GM21717 (cell line): ENCODE measurements at regions not wholly inside any gene's neighbourhood (a gene's known extent, or its start where the extent isn't known, plus 50 kb on each side); places are given as distances from the start of the nearest gene placed in this dataset.
"Not testable (repeated sequence)": the region's sequence is repeated elsewhere in the genome, so short reads cannot be mapped to it uniquely, and the experiment has no call there.

Experiments used
- ATAC-seq: cut with Tn5 transposase; IDR thresholded peaks from one replicate; pipeline ENCODE4 v1.9.1; 2021; ENCODE audit warnings: mild to moderate bottlenecking, moderate library complexity; ENCODE audit not compliant: unreplicated experiment

GRCh38 chr6:21708320-21708580, 114.7 kb downstream of the SOX4 start:
- no peak for ATAC-seq

- ATAC-seq = no peak
Measured at GRCh38 chr6:21710216-21710615, 116.7 kb downstream of the SOX4 start.

DNA sequence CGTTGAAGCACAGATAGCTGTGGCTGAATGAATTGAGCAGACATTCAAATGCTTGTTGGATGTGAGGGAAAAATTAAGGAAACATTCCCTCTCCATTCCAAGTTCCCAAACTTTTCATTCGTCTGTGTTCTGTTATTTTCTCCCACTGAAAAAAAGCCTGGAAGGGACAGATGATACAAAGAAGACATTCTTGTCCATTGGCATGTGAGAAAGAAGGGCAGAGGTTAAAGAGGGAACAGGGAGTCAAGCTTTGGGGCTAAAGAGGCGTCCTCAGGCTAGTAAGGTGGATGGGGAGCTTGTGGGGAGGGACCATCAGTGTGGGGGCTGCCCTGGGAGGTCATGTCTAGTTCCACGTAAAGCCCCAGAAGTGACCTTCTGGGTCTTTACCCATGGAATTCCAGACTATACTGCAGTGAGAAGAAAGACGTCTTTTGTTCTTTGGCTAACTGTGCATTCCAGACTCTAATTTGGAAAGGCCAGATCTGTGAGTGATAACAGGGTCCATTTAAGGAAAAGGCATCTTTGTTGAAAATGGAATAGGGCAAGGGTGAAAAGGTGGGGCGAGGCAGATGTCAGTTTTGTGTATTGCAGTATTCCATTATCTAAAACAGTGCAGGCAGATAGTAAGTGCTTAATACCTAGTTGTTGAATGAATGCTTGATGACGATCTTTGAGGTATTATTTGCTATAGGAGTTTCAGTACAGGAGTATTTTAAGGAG, 117.5 kb downstream of the SOX4 start:
- ATAC-seq = no peak

GRCh38 chr6:21712213-21712612, 118.7 kb downstream of the SOX4 start:
- ATAC-seq = no peak

GRCh38 chr6:21713481-21713880, 119.9 kb downstream of the SOX4 start:
- no peak for ATAC-seq

- no peak for ATAC-seq
Measured at GRCh38 chr6:21715180-21715579, 121.6 kb downstream of the SOX4 start.

DNA sequence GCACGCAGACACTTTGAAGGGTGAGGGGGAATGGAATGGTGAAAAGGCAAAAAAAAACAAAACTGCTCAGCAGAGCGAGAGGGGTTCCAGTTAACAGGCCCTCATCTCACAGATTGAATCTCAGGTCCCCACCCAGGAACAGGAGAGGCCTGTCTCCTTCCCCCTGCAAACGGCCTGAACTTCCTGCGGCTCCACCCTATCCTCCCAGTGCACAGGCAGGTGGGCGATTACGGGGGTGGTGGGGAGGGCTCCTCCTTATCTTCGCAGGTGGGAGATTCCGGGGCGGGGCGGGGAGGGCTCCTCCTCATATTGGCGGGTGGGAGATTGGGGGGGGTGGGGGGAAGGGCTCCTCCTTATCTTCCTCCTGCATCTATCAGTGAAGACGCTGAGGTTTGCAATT, 129.0 kb downstream of the SOX4 start:
- ATAC-seq = no peak

GRCh38 chr6:21726676-21727075, 133.1 kb downstream of the SOX4 start:
- no peak for ATAC-seq

GRCh38 chr6:21728141-21728540, 134.6 kb downstream of the SOX4 start:
- ATAC-seq = no peak

DNA sequence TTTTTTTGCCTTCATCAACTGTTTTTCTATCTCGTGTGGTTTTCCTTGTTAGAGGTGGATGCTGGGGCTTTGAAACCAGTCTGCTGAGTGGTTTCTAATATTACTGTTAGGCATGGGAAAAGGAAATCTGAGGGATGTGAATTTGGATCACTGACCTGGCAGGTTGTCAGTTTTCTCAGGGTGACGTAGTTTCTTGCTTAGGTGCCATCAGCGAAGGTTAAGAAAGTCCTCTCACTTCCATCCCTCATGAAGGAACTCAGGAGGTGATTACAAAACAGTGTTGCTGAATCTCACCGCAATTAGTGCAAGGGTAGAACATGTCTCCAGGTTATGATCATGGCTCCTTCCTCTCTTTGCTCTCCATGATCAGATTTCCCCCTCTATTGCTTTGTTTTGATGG, 135.9 kb downstream of the SOX4 start:
- ATAC-seq = no peak

DNA sequence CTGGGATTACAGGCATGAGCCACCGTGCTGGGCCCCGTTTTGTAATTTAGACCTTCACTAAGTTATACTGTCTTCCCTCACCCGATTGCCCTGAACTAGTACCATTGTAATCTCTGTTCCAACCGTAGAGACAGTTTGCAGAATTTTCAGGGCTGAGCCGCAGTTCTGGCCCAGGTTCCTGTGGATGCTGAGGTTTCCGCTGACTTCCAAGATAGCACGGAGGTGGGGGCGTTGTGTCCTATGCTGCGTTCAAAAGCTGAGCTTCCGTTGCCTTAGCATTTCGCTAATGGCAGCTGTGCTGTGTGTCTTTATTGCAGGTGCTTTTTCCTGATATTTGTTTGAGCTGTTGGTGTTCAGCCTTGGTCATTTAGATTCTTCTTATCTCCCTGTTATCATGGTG, 137.0 kb downstream of the SOX4 start:
- no peak for ATAC-seq

GRCh38 chr6:21731411-21732031, 138.0 kb downstream of the SOX4 start:
- no peak for ATAC-seq

DNA sequence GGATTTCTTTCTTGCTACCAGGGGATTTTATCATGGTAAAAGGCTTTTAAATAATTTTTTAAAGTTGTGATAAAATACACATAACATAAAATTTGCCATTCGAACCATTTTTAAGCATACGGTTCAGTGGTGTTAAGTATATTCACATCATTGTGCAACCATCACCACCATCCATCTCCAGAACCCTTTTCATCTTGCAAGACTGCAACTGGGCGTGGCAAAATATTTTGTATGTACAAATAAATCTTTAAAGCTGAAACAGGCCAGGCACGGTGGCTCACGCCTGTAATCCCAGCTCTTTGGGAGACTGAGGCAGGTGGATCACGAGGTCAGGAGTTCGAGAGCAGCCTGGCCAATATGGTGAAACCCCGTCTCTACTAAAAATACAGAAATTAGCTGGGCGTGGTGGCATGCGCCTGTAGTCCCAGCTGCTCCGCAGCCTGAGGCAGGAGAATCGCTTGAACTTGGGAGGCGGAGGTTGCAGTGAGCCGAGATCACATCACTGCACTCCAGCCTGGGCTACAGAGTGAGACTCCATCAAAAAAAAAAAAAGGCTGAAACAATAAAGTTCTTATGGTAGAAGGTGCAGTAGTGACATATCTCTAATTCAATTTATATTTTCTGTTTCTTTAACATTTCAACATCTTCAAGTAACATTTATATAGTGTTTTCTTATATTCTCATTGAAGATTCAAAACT, 138.6 kb downstream of the SOX4 start:
- ATAC-seq = not testable (repeated sequence)

DNA sequence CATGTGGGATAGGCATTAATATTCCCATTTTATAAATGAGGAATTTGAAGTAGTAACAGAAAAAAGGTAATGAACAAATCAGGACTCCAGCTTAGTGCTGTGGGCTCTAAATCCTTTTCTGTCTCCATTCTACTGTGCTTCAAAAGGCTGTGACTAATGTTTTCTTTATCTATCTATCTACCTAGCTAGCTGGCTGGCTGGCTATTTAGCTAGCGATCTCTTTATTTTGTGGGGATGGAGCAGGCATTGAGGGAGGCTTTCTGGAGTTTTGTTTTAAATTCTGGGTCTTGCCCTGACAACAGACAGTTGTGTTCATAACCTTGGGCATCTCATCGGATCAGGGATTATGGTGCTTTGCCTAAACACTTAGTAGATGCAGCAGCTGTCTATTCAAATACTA, 139.2 kb downstream of the SOX4 start:
- ATAC-seq = no peak

DNA sequence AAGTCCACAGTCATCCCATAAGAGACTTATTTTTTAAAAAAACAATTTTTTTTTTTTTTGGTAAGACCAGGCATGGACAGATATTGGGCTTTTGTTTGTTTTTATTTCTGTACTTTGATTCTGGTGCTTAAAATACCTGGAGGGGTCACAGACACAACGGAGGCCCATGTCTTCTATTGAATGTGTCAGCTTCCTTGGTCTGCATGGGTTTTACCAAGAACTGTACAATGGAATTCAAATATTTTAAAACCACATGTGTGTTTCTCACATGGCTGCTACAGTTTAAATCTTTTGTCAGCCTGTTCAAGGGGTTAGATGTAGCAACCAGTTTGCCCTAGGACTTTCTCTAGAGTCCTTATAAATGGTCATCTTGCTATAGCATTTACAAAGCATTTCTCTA, 139.8 kb downstream of the SOX4 start:
- ATAC-seq = no peak

- ATAC-seq = no peak
Measured at GRCh38 chr6:21734204-21734603, 140.7 kb downstream of the SOX4 start.

DNA sequence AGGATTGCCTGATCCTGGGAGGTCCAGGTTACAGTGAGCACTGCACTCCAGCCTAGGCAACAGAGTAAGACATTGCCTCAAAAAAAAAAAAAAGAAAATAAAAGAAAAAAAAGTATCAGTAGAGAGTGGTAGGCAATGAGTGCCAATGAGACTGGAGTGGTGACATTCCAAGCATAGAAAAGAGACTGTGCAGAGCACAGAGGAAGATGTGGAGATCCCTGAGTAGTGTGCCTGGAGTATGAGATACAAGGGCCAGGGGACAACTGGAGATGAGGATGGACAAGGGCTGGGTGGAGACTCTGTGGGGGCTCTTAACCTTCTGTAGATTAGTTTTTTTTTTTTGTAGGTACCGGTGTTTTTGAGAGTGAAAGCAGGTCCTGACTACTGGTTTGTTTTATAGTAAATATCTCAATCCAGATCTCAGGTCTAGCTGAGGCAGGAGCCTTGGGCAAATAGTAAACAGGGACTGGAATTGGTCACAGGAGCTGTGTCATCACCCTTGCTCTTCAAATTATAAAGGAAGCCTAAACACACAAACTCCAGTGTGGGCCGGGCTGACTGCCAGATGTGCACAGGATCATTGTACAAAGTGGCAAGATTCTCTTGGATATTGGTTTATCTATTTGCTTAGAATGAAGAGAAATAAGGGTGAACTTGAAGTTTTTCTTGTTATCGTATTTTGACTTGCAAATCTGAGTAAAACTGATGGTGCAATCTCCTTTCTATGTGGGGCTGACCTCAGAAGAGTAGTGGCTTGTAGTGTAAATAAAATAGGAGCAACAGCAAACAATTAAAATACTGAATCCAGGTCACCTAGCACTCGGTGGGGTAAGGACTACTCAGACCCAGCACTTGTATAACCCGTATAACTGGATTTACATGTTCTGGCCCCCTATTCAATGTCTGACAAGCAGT, 144.9 kb downstream of the SOX4 start:
- ATAC-seq = no peak

DNA sequence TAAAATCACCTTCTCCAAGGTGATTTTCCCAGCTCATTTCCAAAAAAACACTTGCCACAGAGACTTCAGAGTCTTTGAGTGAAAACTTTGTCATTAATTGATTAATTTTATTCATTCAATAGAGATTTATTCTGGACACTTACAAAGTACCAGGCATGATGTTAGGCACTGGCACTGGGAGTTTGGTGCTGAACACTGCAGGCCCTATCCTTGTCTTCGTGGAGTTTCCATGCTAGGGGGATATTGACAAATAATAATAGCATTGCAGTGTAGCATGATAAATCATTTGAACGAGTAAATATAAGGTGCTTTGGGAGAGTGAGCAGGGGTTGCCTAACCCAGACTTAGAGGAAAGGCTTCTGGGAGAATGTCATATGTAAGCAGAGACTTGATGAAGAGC, 145.7 kb downstream of the SOX4 start:
- ATAC-seq = no peak

DNA sequence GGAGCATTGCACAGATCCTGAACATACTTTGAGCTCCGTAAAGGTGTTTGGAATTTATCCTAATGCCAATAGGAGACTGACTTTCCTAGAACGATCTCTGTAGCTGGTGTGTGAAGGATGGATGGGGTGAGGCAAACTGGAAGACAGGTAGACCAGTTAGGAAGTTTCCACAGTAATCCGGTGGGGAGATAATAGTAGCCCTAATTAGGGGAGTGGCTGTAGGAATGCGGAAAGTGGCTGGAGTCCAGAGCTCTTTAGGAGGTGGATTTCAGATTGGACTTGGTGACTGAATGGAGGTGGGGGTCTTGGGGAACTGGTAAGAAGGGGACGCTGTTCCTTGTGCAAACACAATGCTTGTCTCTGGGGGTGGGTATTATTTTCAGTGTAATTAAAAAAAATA, 146.3 kb downstream of the SOX4 start:
- ATAC-seq = no peak

DNA sequence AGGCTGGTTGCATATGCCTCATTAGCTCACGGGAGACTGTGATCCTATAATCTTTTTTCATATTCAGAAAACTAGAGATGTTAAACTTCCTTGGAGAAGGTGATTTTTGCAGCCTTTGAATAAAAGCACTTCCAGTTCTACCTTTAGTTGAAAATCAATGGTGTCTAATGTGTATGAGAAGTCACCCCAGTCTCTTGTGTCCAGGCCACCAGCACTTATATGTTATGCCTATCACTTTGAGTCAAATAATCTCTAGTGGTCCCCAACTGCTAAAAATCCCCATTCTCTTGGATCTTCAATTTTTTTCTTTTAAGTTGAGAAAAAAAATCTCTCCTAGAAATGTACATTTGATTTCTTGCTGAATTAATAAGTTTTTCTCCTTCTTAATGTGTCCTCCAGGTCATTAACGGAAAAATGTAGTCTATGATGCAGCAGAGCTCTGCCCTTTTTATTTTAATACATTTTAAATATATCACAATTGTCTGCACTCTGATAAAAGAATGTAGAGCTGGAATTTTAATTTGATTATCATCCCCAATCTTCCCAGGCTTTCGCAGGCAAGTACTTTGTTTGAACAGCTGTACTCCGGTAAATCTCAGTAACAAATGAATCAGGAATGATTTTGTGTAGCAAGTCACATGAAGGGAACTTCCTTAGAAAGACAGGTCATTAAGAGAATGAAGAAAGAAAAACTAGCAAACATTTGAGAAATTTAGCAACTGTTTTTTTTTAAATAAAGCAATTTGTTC, 147.0 kb downstream of the SOX4 start:
- no peak for ATAC-seq
